Stomach (tissue), 4 donors: ENCODE measurements at regions not wholly inside any gene's neighbourhood (a gene's known extent, or its start where the extent isn't known, plus 50 kb on each side); places are given as distances from the start of the nearest gene placed in this dataset.

Experiments
- EP300 ChIP-seq: sonication (generic); formaldehyde crosslinking; IDR thresholded peaks from one replicate; pipeline ENCODE4 v1.6.1; 2017; ENCODE audit warnings: antibody characterized with exemption
- TF ChIP-seq, protein P1 (sequence below), 7 experiments: fragments of 450-650 bp in 4 of 7; fragments of 200-600 bp in 3 of 7; sonication (generic) in 3 of 7; IDR thresholded peaks; one replicate each; pipeline ENCODE4 v1.5.1; 2016 to 2019; ENCODE audit warnings: antibody characterized with exemption in 7 of 7, control low read depth in 2 of 7, mild to moderate bottlenecking in 1 of 7

DNA sequence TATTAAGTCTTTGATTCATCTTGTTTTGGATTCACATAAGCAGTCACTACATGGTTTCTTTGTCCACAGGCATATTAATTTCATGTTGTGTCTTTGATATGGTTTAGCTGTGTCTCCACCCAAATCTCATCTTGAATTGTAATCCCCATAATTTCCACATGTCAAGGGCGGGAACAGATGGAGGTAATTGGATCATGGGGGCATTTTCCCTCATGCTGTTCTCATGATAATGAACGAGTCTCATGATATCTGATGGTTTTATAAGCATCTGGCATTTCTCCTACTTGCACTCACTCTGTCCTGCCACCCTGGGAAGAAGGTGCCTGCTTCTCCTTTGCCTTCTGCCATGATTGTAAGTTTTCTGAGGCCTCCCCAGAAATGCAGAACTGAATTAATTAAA lies 1811.2 kb upstream of the PCDH10 start:
- TF ChIP-seq EP300: no peak
- TF ChIP-seq, protein P1, sequence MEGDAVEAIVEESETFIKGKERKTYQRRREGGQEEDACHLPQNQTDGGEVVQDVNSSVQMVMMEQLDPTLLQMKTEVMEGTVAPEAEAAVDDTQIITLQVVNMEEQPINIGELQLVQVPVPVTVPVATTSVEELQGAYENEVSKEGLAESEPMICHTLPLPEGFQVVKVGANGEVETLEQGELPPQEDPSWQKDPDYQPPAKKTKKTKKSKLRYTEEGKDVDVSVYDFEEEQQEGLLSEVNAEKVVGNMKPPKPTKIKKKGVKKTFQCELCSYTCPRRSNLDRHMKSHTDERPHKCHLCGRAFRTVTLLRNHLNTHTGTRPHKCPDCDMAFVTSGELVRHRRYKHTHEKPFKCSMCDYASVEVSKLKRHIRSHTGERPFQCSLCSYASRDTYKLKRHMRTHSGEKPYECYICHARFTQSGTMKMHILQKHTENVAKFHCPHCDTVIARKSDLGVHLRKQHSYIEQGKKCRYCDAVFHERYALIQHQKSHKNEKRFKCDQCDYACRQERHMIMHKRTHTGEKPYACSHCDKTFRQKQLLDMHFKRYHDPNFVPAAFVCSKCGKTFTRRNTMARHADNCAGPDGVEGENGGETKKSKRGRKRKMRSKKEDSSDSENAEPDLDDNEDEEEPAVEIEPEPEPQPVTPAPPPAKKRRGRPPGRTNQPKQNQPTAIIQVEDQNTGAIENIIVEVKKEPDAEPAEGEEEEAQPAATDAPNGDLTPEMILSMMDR (IDR thresholded peaks at IDR 0.05): no peak
